Left renal pelvis (tissue), 4 donors: ENCODE measurements at regions not wholly inside any gene's neighbourhood (a gene's known extent, or its start where the extent isn't known, plus 50 kb on each side); places are given as distances from the start of the nearest gene placed in this dataset.
A peak's percentile ranks its signal among the peaks of the same experiment; 100 is the strongest.
"Not testable (repeated sequence)": the region's sequence is repeated elsewhere in the genome, so short reads cannot be mapped to it uniquely, and the experiment has no call there.

ENCODE experiments used
- DNase-seq, 4 donors: peaks; one replicate each; pipeline ENCODE4 v3.0.0-alpha.2; 2013; ENCODE audit warnings: low read depth in 4 of 4, low spot score in 3 of 4

- DNase-seq: peak in 1 of 4 donors; percentile 29
These were observed 489.3 kb downstream of the SOX11 start for GRCh38 chr2:6181525-6181924.

GRCh38 chr2:6181926-6182325, 489.7 kb downstream of the SOX11 start:
- no peak for DNase-seq

GRCh38 chr2:6183226-6183625, 491.0 kb downstream of the SOX11 start:
- no peak for DNase-seq

GRCh38 chr2:6184532-6185292, 492.5 kb downstream of the SOX11 start:
- peak in 2 of 4 donors; percentile 55 to 81 for DNase-seq

- DNase-seq: no peak
These were observed 494.4 kb downstream of the SOX11 start for GRCh38 chr2:6186332-6187151.

- DNase-seq: no peak
These were observed 504.3 kb downstream of the SOX11 start for GRCh38 chr2:6196449-6196848.

GRCh38 chr2:6198370-6198919, 506.3 kb downstream of the SOX11 start:
- not testable (repeated sequence) for DNase-seq

- no peak for DNase-seq
These were observed 510.6 kb downstream of the SOX11 start for GRCh38 chr2:6202756-6203155.

- no peak for DNase-seq
These were observed 511.2 kb downstream of the SOX11 start for GRCh38 chr2:6203291-6203959.

- no peak for DNase-seq
These were observed 514.7 kb downstream of the SOX11 start for GRCh38 chr2:6206882-6207281.

- DNase-seq: no peak
These were observed 519.1 kb downstream of the SOX11 start for GRCh38 chr2:6211236-6211635.

GRCh38 chr2:6212491-6212890, 520.3 kb downstream of the SOX11 start:
- no peak for DNase-seq

- DNase-seq: no peak
These were observed 521.0 kb downstream of the SOX11 start for GRCh38 chr2:6213056-6213780.

- DNase-seq: no peak
These were observed 522.3 kb downstream of the SOX11 start for GRCh38 chr2:6214471-6214870.

- DNase-seq: no peak
These were observed 522.9 kb downstream of the SOX11 start for GRCh38 chr2:6215053-6215452.

GRCh38 chr2:6216234-6216633, 524.0 kb downstream of the SOX11 start:
- no peak for DNase-seq

GRCh38 chr2:6218926-6219325, 526.7 kb downstream of the SOX11 start:
- DNase-seq: no peak

- DNase-seq: no peak
These were observed 527.7 kb downstream of the SOX11 start for GRCh38 chr2:6219906-6220305.

GRCh38 chr2:6222296-6222695, 530.1 kb downstream of the SOX11 start:
- no peak for DNase-seq

GRCh38 chr2:6224267-6224666, 532.1 kb downstream of the SOX11 start:
- DNase-seq: peak in 2 of 4 donors; percentile 36 to 47
